ENCODE measurements at regions not wholly inside any gene's neighbourhood (a gene's known extent, or its start where the extent isn't known, plus 50 kb on each side); places are given as distances from the start of the nearest gene placed in this dataset.
A peak's percentile ranks its signal among the peaks of the same experiment; 100 is the strongest.
"Not testable (repeated sequence)": the region's sequence is repeated elsewhere in the genome, so short reads cannot be mapped to it uniquely, and the experiment has no call there.

GRCh38 chr17:43345515-43345914, 53.3 kb upstream of the ARL4D start:
- Mint-ChIP-seq H3K9me3 (peaks cover 14 to 37% (median 34%) of the 10 kb centered on the region in 6 donors), H3K27me3 (ENCODE audit: low read depth in 3 of 3) (peaks cover 2 to 20% (median 4%) of the 10 kb centered on the region in 3 donors), H3K36me3 (peaks cover 5 to 15% (median 12%) of the 10 kb centered on the region in 3 donors)
- H3K4me3 Mint-ChIP-seq, H3K27ac Mint-ChIP-seq, H3K4me1 Mint-ChIP-seq, DNase-seq: not testable (repeated sequence)

- Mint-ChIP-seq H3K9me3 (peaks cover 11 to 32% (median 30%) of the 10 kb centered on the region in 6 donors), H3K36me3 (peaks cover 3 to 13% (median 11%) of the 10 kb centered on the region in 3 donors), H3K27me3 (ENCODE audit: low read depth in 3 of 3) (peaks cover 2 to 20% (median 2%) of the 10 kb centered on the region in 3 donors), H3K4me3 (no peak overlapping the region), H3K4me1 (no peaks in the 10 kb centered on the region), H3K27ac (no peak overlapping the region)
- no peak for DNase-seq
Measured at GRCh38 chr17:43344685-43345084, 54.1 kb upstream of the ARL4D start.

GRCh38 chr17:43342589-43342890, 56.3 kb upstream of the ARL4D start:
- no peak for DNase-seq
- Mint-ChIP-seq H3K4me3 (no peak overlapping the region), H3K36me3 (peaks cover 0 to 7% (median 7%) of the 10 kb centered on the region in 3 donors), H3K4me1 (peaks cover 5 to 11% of the 10 kb centered on the region in 2 donors), H3K9me3 (peaks cover 2 to 11% (median 9%) of the 10 kb centered on the region in 6 donors), H3K27me3 (ENCODE audit: low read depth in 3 of 3) (peaks cover 2 to 17% (median 2%) of the 10 kb centered on the region in 3 donors), H3K27ac (no peak overlapping the region)

- H3K27me3 Mint-ChIP-seq (ENCODE audit: low read depth in 3 of 3): peaks cover 2 to 15% (median 2%) of the 10 kb centered on the region in 3 donors
- H3K4me3 Mint-ChIP-seq: no peak overlapping the region
- H3K4me1 Mint-ChIP-seq: peaks cover 5 to 11% of the 10 kb centered on the region in 2 donors
- peaks cover 0 to 5% (median 4%) of the 10 kb centered on the region in 6 donors for H3K9me3 Mint-ChIP-seq
- DNase-seq: no peak
- H3K36me3 Mint-ChIP-seq: peaks cover 0 to 3% (median 3%) of the 10 kb centered on the region in 3 donors
- no peak overlapping the region for H3K27ac Mint-ChIP-seq
Measured at GRCh38 chr17:43341715-43342588, 56.8 kb upstream of the ARL4D start.

GRCh38 chr17:43338886-43339516, 59.8 kb upstream of the ARL4D start:
- no peak overlapping the region for H3K4me3 Mint-ChIP-seq
- peaks cover 0 to 7% (median 2%) of the 10 kb centered on the region in 3 donors for H3K27me3 Mint-ChIP-seq (ENCODE audit: low read depth in 3 of 3)
- no peaks in the 10 kb centered on the region for H3K9me3 Mint-ChIP-seq
- DNase-seq: peak; percentile 49 to 59 (median 52)
- H3K27ac Mint-ChIP-seq: no peak overlapping the region
- H3K36me3 Mint-ChIP-seq: no peaks in the 10 kb centered on the region
- H3K4me1 Mint-ChIP-seq: peaks cover 7 to 15% of the 10 kb centered on the region in 2 donors

GRCh38 chr17:43337684-43338428, 60.9 kb upstream of the ARL4D start:
- no peak overlapping the region for H3K4me3 Mint-ChIP-seq
- peaks cover 13 to 21% of the 10 kb centered on the region in 2 donors for H3K4me1 Mint-ChIP-seq
- peaks cover 0 to 7% (median 2%) of the 10 kb centered on the region in 3 donors for H3K27me3 Mint-ChIP-seq (ENCODE audit: low read depth in 3 of 3)
- no peak for DNase-seq
- peak overlapping the region in 1 of 6 donors; percentile 40 for H3K27ac Mint-ChIP-seq
- H3K36me3 Mint-ChIP-seq: no peaks in the 10 kb centered on the region
- no peaks in the 10 kb centered on the region for H3K9me3 Mint-ChIP-seq

GRCh38 chr17:43334738-43335402, 63.9 kb upstream of the ARL4D start:
- Mint-ChIP-seq H3K27me3 (ENCODE audit: low read depth in 3 of 3) (no peaks in the 10 kb centered on the region), H3K4me3 (peak overlapping the region in 1 of 5 donors; percentile 24), H3K36me3 (no peaks in the 10 kb centered on the region), H3K9me3 (no peaks in the 10 kb centered on the region), H3K4me1 (peaks cover 13 to 21% of the 10 kb centered on the region in 2 donors), H3K27ac (peak overlapping the region in 2 of 6 donors; percentile 25 to 34)
- DNase-seq: no peak

- Mint-ChIP-seq H3K4me3 (peak overlapping the region in 1 of 5 donors; percentile 67), H3K36me3 (no peaks in the 10 kb centered on the region), H3K9me3 (no peaks in the 10 kb centered on the region), H3K4me1 (peaks cover 9 to 18% of the 10 kb centered on the region in 2 donors), H3K27me3 (ENCODE audit: low read depth in 3 of 3) (peaks cover 0 to under 1% (median 0%) of the 10 kb centered on the region in 3 donors), H3K27ac (peak overlapping the region in 2 of 6 donors; percentile 74 to 76)
- no peak for DNase-seq
Measured at GRCh38 chr17:43333433-43333943, 65.3 kb upstream of the ARL4D start.

GRCh38 chr17:43332230-43332629, 66.6 kb upstream of the ARL4D start:
- H3K27me3 Mint-ChIP-seq (ENCODE audit: low read depth in 3 of 3): peaks cover 0 to 3% (median 0%) of the 10 kb centered on the region in 3 donors
- no peaks in the 10 kb centered on the region for H3K9me3 Mint-ChIP-seq
- H3K36me3 Mint-ChIP-seq: no peaks in the 10 kb centered on the region
- H3K4me3 Mint-ChIP-seq: peak overlapping the region in 1 of 5 donors; percentile 49
- peak overlapping the region in 1 of 6 donors; percentile 18 for H3K27ac Mint-ChIP-seq
- no peak for DNase-seq
- peaks cover 8 to 10% of the 10 kb centered on the region in 2 donors for H3K4me1 Mint-ChIP-seq

- H3K4me3 Mint-ChIP-seq: no peak overlapping the region
- no peaks in the 10 kb centered on the region for H3K36me3 Mint-ChIP-seq
- peaks cover 8 to 10% of the 10 kb centered on the region in 2 donors for H3K4me1 Mint-ChIP-seq
Measured at GRCh38 chr17:43330876-43331639, 67.7 kb upstream of the ARL4D start.

GRCh38 chr17:43329183-43329582, 69.6 kb upstream of the ARL4D start:
- Mint-ChIP-seq H3K4me3 (no peak overlapping the region), H3K27me3 (ENCODE audit: low read depth in 3 of 3) (peaks cover 0 to 3% (median 2%) of the 10 kb centered on the region in 3 donors), H3K36me3 (no peaks in the 10 kb centered on the region), H3K9me3 (no peaks in the 10 kb centered on the region), H3K27ac (no peak overlapping the region), H3K4me1 (peaks cover 8 to 12% of the 10 kb centered on the region in 2 donors)
- DNase-seq: no peak

More at GRCh38 chr17:43330876-43331639, 67.7 kb upstream of the ARL4D start:
- H3K27ac Mint-ChIP-seq: no peak overlapping the region
- DNase-seq: no peak
- H3K27me3 Mint-ChIP-seq (ENCODE audit: low read depth in 3 of 3): peaks cover 0 to 3% (median 2%) of the 10 kb centered on the region in 3 donors
- H3K9me3 Mint-ChIP-seq: no peaks in the 10 kb centered on the region

- Mint-ChIP-seq H3K27ac (no peak overlapping the region), H3K4me1 (peaks cover 2 to 9% of the 10 kb centered on the region in 2 donors), H3K27me3 (ENCODE audit: low read depth in 3 of 3) (peaks cover 0 to 3% (median 2%) of the 10 kb centered on the region in 3 donors), H3K4me3 (no peak overlapping the region), H3K36me3 (no peaks in the 10 kb centered on the region), H3K9me3 (no peaks in the 10 kb centered on the region)
- DNase-seq: no peak
Measured at GRCh38 chr17:43328650-43329049, 70.1 kb upstream of the ARL4D start.

Data from immature natural killer cell (primary cell).